ENCODE measurements at regions not wholly inside any gene's neighbourhood (a gene's known extent, or its start where the extent isn't known, plus 50 kb on each side); places are given as distances from the start of the nearest gene placed in this dataset.

DNA sequence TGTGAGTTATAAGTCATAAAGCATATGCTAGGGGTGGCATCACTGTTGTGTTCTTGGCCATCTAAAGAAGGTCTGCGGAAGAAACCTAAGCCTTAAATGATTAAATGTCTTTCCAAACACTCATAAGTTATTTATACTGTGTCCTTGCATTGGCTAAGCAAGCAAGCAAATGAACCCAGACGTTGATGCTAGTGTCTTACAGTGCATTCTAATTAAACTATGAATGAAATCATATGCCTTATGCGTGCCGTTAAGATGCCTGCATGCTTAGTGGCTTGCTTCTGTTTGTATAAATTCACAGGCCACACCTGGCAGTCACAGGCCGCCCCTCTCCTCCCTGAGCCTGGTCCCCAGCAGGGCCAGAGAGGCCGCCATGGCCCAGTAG is 49.9 kb downstream of the RIN2 start:
- in situ Hi-C loops (cut with HindIII; ENCODE audit: low sequenced_read_pairs), result no loop called here

DNA sequence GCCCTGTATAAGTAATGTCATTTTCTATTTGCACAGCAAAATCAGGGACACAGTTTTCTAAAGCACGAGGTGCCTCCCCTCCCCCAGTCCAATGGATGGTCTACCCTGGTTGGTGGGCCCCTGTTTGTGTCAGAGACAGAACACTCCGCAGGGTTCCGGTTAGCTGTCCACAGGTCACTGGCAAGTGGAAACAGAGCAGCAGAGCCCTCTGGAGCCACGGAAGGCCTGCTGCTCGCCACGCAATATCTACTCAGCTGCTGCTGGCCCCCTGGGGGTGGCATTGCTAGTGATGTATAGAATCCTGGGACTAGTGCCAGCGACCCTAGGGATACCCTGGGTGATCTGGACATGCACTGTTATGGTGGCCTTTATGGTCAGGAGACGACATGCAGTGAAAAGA is 50.4 kb downstream of the RIN2 start:
- in situ Hi-C loops (cut with HindIII; ENCODE audit: low sequenced_read_pairs), result no loop called here

GRCh38 chr20:19809505-19809904 is 51.4 kb downstream of the RIN2 start:
- in situ Hi-C loops (cut with HindIII; ENCODE audit: low sequenced_read_pairs), result no loop called here

DNA sequence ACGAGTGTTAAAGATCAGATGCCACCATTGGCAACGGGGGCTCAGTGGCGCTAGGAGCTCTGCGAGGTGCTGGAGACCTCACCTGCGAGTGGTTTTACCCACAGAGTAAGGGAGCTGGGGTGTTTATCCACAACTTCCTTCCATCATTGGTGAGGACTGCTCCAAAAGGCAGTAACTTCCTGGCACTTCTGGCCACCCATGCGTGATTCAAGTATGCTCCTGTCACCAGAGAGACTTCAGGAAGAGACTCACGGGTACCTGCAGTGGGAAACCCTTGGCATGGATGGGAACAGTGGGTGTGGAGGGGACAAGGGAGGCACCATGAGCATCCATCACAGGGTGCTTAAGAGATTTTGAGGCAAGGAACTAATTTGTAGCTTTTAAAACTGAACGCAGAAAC is 53.2 kb downstream of the RIN2 start:
- in situ Hi-C loops (cut with HindIII; ENCODE audit: low sequenced_read_pairs), result no loop called here

DNA sequence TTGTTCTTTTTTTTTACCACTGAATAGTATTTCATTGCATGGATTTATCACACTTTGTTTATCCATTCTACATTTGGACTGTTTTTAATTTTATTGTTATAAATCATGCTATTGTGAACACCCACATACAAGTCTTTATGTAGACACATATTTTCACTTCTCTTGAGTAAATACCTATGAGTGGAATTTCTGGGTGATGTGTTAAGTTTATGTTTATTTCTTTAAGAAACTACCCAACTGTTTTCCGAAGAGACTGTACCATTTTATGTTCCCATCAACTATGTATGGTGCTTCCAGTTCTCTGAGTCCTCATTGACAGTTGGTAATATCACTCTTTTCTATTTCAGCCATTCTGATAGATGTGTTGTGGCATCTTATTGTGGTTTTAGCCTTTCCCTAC is 54.0 kb downstream of the RIN2 start:
- in situ Hi-C loops (cut with HindIII; ENCODE audit: low sequenced_read_pairs), result no loop called here

DNA sequence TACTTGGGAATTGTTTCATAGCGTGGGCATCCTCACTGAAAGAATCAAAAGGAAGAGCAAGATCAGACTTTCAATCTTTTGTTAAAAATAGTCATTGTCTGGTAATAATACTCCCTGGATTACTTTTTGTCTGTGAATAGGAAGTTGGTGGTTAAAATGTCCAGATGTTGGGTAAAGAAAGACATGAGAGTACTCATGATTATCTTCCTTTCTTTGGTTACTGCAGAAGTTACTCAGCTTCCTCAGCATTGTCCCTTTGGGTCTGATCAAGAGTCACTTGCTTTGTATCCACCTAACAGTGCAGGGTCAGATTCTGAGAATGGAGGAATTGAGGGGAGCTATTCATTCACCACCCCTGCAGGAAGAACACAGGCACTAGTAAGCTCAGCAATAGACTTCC is 54.6 kb downstream of the RIN2 start:
- in situ Hi-C loops (cut with HindIII; ENCODE audit: low sequenced_read_pairs), result no loop called here

- in situ Hi-C loops (cut with HindIII; ENCODE audit: low sequenced_read_pairs), result no loop called here
Measured at GRCh38 chr20:19813846-19814640, 56.0 kb downstream of the RIN2 start.

DNA sequence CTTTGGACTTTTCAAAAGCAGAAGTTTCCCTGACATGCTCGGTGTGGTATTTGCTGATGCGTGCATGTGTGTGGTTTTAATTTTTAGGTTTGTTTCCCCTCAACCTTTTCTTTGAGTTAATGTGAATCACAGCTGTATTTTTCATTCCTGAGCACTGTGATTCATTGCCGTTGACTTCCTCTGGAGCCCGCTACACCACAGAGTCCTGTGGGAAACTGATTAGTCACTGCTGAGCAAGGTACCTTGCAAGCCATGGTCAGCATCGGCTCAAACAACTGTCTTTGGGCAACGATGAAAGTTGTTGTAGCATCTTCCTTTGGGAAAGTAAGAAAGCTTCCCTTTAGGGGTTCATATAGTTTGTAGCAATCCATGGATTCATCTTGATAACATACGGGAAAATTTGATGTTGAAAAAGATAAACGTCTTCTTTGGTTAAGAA is 57.5 kb downstream of the RIN2 start:
- in situ Hi-C loops (cut with HindIII; ENCODE audit: low sequenced_read_pairs), result no loop called here

DNA sequence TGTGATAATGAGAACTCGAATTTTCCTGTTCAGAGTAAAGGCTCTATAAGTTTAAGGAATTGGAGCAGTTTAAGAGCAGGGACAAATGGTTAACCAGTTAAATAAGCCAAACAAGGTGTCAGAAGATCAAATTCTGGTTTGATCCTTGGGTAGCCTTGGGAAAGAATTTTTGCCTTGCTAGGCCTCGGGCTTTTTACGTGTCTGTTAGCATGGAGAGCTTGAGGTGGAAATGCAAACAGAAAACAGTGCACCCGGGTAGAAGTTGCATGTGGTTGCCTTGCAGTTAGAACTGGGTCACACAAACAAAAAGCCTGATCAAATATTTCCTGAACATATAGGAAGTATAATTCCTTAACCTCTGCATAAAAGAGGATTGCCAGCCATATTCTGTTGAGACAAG is 58.3 kb downstream of the RIN2 start:
- in situ Hi-C loops (cut with HindIII; ENCODE audit: low sequenced_read_pairs), result no loop called here

- in situ Hi-C loops (cut with HindIII; ENCODE audit: low sequenced_read_pairs), result no loop called here
Measured at GRCh38 chr20:19817017-19817416, 59.0 kb downstream of the RIN2 start.

DNA sequence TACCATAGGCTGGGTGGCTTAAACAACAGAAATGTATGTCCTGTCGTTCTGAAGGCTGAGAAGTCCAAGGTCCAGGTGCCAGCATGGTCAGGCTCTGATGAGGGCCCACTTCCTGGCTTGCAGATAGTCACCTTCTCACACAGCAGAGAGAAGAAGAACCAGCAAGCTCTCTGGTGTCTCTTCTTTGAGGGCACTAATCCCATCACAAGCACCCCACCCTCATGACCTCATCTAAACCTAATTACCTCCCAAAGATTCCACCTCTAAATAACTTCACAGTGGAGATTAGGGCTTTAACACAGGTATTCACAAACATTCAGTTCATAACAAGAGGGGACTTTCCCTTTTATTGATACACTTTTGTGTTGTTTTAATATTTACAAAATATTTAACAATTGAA is 61.1 kb downstream of the RIN2 start:
- in situ Hi-C loops (cut with HindIII; ENCODE audit: low sequenced_read_pairs), result no loop called here

DNA sequence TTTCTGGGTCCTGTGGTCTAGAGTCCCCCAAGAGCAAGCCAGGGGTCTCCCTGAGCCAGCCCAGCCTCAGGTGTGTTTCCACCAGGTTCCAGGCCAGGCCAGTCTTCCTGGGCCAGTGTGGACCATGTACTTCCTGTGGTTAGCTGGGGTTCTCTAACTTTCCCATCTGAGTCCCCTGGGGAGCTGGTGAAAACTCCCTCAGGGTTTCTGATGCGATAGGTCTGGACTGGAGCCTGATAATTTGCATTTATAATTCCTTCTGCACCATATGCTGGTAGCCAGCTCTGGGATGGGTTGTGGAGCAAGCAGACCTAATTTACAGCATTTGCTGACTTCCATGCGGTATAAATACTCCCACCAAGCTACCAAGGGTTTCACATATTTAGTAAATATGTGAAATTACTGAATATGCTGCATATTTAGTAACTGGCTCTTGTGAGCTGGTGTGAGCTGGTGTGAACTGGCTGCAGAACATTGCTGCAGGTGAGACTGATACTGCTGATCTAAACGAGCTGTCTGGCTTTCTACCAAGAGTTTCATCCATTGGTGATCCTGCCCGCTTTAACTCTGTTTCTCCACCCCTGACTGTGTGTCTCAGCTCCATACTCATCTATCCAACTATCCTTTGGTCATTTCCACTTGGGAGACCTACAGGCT is 62.6 kb downstream of the RIN2 start:
- in situ Hi-C loops (cut with HindIII; ENCODE audit: low sequenced_read_pairs), result no loop called here

GRCh38 chr20:19821606-19822005 is 63.5 kb downstream of the RIN2 start:
- in situ Hi-C loops (cut with HindIII; ENCODE audit: low sequenced_read_pairs), result no loop called here

- in situ Hi-C loops (cut with HindIII; ENCODE audit: low sequenced_read_pairs), result no loop called here
Measured at GRCh38 chr20:19823216-19823615, 65.2 kb downstream of the RIN2 start.

GRCh38 chr20:19823971-19824370 is 65.9 kb downstream of the RIN2 start:
- in situ Hi-C loops (cut with HindIII; ENCODE audit: low sequenced_read_pairs), result no loop called here

DNA sequence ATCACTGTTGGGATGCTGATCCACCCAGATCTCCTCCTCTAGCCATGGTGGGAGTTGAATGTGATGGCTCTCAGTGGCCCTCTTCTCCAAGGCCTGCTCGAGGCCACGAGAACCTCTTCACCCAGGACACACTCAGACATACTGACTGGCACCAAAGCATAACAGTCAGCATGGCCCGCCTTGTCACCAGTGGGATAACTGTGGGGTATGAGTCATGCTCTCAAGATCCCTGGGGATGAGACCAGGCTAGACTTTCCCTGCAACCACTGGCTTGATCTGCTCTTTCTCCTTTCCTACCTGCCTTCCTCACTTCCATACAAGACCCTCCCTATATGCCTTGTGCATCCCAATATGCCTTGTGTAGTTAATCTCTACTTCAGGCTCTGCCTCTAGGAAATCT is 66.8 kb downstream of the RIN2 start:
- in situ Hi-C loops (cut with HindIII; ENCODE audit: low sequenced_read_pairs), result no loop called here

DNA sequence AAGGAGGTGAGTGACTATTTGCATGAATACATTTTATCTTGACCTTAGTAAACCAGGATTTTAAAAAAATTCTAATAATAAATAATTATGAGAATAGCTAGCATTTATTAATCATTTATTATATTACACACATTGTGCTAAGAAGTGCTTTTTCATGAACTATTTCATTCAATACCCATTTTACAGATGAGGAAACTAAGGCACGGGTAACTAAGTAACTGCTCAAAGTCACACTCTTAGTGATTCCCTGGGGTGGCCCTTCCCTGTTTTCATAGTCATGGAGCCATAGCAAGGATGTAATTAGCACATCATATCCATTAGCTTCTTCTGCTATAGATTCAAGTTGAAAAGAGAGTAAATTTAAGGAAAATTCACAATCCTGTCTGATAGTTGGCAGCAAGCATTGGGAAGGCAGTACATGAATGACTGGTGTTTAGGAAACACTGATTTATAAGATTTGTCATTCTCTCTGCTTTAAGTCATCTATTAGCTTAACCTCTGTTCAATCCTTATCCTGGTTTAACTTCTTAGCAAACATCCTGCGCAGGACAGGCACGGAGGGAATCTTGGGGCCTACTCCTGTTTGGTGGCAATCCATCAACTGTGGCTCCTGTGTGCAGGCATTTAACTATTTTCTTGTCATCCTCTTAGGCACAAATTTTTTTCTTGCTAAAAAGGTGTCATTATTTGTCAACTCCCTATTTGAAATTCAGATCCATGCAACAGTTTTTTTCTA is 68.3 kb downstream of the RIN2 start:
- in situ Hi-C loops (cut with HindIII; ENCODE audit: low sequenced_read_pairs), result no loop called here

- in situ Hi-C loops (cut with HindIII; ENCODE audit: low sequenced_read_pairs), result no loop called here
Measured at GRCh38 chr20:19827818-19828217, 69.8 kb downstream of the RIN2 start.

GRCh38 chr20:19828232-19828631 is 70.2 kb downstream of the RIN2 start:
- in situ Hi-C loops (cut with HindIII; ENCODE audit: low sequenced_read_pairs), result no loop called here

DNA sequence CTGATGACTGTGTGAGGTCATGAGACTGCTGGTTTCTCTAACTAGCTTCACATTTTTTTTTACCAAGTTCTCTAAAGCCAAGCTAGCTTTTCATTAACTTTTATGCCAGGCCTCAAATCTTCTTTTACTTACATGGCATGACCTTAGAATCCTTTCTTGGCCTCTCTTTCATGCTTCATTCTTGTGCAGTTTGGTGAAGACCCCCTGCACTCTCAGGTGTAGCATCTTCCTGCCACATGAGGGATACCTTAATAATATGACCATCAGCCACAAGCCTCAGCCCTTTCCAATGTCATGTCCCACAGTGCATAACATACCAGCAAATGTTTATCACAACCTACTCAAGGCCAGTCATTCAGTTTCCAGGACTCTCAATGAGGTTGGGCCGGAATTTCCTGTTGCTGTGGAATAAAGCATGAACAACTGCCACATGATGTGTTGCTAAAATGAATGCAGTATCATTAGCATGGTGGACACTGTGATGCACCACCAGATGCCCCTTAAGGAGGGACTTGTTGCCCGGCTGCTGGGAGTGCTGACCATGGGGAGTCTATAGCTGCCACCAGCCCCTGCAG is 72.2 kb downstream of the RIN2 start:
- in situ Hi-C loops (cut with HindIII; ENCODE audit: low sequenced_read_pairs), result no loop called here

- in situ Hi-C loops (cut with HindIII; ENCODE audit: low sequenced_read_pairs), result no loop called here
Measured at GRCh38 chr20:19832875-19833274, 74.8 kb downstream of the RIN2 start.

- in situ Hi-C loops (cut with HindIII; ENCODE audit: low sequenced_read_pairs), result no loop called here
Measured at GRCh38 chr20:19833395-19833794, 75.3 kb downstream of the RIN2 start.
